ENCODE measurements at regions not wholly inside any gene's neighbourhood (a gene's known extent, or its start where the extent isn't known, plus 50 kb on each side); places are given as distances from the start of the nearest gene placed in this dataset.

- DNase-seq (ENCODE audit: low spot score), result no peak
Observed at GRCh38 chr18:51593931-51594330, 396.4 kb upstream of the MEX3C start.

DNA sequence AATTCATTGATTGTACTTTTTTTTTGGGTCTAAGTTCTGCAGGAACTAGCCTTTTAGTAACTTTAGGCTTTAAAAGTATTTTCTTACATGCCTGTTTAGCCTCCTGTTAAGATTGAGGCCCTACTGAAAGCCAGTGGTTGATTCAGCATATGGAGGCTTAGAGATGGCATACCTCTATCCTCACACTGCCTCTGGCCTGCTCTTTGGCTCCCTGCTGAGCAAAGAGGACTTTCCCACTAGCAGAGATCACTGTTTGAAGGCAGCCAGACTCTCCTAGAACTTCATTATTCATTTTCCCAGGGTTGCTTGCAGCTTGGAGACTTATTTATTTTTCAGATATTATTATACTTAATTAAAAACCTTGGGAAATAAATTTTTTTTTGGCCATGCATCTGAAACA, 405.6 kb upstream of the MEX3C start:
- no peak for DNase-seq (ENCODE audit: low spot score)

DNA sequence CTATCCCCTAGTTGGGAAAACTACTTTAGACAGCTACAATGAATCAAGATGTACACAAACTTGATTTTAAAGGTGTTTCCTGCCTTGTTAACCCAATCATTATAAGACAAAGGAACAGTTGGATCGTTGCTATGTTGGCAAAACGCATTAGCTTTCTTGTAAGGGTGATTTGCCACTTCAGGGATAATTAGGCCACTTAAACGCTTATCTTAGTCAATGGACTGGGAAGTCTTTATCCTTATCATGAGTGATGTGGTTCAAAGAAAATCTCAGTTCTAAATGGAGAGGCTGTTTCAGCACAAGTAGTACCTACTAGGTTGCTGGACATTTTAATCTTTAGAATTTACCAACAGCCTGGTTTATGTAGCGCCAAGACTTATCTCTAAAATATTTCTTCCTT, 406.1 kb upstream of the MEX3C start:
- DNase-seq (ENCODE audit: low spot score), result no peak

DNA sequence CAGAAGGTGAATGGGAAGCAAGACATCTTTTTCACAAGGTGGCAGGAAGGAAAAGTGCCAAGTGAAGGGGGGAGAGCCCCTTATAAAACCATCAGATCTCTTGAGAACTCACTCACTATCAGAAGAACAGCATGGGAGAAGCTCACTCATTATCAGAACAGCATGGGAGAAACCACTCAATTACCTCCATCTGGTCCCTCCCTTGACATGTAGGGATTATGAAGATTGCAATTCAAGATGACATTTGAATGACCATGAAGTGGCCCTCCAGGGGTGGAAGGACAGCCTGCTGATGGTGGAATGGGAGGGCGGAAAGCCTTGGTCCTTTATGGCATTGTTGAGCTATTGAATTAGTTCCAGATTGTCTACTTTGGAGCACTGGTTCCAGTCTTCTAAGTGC, 413.0 kb upstream of the MEX3C start:
- no peak for DNase-seq (ENCODE audit: low spot score)

DNA sequence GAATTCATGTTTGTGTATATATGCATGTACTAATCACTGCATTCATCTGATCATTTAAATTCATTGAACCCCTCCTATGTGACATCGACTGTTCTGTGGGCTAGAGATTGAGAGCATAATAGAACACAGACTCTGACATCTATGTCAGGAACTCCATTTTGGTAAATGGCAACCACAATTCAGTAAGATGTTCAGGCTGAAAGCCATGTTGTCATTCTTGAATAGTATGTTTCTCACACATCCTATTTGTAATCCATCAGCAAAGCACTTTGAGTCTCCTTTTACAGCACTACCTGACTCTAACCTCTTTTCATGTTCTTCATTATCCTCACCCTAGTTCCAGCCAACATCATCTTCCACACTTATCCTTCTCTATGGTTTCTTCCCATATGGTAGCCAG, 413.8 kb upstream of the MEX3C start:
- no peak for DNase-seq (ENCODE audit: low spot score)

- no peak for DNase-seq (ENCODE audit: low spot score)
Observed at GRCh38 chr18:51614033-51614432, 416.6 kb upstream of the MEX3C start.

DNA sequence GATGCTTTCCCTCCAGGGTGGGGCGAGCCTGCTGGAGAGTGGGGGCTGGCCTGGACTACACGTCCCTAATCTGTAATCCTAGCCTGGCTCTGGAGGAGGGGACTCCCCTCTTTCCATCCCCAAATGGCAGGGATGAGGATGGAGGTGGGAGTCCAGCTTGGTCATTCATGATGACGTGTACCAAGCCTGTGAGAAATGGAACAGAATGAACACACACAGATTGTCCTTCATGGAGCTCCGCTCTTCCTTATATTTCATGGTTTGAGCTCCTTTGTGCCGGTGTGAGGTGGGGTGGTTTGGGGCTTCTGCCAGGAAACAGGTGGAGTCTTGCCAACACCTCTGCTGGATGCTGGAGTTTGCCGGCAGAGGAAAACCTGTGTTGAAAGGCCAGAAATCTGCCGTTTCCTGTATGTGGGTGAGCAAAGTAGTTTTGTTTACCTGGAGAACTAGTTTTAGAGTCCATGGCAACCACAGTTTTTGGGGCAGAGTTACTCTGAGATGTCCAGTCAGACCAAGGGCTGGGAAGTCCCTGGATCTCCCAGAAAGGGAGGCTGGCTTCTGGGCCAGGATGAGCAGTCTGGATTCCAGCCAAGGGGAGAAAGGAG, 417.6 kb upstream of the MEX3C start:
- no peak for DNase-seq (ENCODE audit: low spot score)

DNA sequence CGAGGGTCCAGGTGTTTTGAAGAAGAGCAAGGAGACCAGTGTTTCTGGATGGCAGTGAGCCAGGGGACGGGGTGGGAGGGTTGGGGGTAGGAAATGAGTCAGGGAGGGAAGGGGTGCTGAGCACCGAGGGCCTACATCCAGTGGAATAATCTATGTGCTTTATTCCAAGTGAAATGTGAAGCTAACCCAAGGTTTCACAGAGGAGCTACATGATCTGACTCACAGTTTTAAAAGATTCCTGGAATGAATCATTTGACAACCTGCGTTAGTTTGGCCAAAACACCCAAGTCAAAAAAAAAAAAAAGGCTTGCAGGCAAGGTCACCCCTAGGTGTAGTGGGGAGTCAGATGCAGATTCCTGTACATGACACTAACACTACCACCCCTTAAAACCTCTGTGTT, 419.7 kb upstream of the MEX3C start:
- no peak for DNase-seq (ENCODE audit: low spot score)

- no peak for DNase-seq (ENCODE audit: low spot score)
Observed at GRCh38 chr18:51617572-51618260, 420.2 kb upstream of the MEX3C start.

DNA sequence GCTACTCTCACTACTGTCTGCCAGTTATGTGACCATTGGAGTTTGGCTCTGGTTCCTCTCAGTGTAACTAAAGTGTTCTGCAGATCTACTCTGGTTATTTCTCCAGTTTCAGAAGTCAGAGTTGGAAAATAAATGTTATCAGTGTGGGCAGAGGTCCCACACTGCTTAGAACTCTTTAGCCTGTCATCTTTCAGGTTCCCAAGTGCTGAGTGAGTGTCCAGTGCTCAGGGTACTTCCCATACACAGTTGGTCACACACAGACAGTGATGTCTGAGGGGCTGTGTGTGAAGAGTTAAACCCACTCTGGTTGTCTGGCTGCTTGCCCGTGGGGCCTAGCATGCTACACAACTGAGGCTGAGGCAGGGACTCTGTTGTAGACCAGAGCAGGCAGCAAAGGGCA, 421.8 kb upstream of the MEX3C start:
- DNase-seq (ENCODE audit: low spot score), result no peak

- DNase-seq (ENCODE audit: low spot score), result no peak
Observed at GRCh38 chr18:51621113-51621863, 423.8 kb upstream of the MEX3C start.

GRCh38 chr18:51621864-51622160, 424.3 kb upstream of the MEX3C start:
- DNase-seq (ENCODE audit: low spot score), result no peak

DNA sequence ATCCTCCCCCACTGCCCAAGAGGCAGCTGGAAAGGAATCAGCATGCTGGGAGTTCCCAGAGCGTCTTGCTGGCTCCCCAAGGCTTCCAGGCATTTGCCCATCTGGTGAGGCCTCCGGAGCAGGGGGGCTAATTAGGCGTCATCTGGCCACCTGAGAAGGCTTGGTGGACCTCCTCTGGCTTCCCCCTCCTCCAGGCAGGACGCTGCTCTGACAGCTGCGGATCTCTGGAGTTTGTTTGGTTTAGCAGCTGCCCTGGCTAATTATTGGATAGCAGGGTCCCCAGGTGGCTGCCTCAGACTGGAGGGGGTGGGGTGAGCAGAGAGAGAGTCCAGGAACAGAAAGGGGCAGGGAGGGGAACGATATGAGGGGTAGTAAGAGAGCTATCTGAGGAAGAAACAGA, 425.2 kb upstream of the MEX3C start:
- no peak for DNase-seq (ENCODE audit: low spot score)

- no peak for DNase-seq (ENCODE audit: low spot score)
Observed at GRCh38 chr18:51623653-51624052, 426.2 kb upstream of the MEX3C start.

- no peak for DNase-seq (ENCODE audit: low spot score)
Observed at GRCh38 chr18:51630706-51631105, 433.2 kb upstream of the MEX3C start.

DNA sequence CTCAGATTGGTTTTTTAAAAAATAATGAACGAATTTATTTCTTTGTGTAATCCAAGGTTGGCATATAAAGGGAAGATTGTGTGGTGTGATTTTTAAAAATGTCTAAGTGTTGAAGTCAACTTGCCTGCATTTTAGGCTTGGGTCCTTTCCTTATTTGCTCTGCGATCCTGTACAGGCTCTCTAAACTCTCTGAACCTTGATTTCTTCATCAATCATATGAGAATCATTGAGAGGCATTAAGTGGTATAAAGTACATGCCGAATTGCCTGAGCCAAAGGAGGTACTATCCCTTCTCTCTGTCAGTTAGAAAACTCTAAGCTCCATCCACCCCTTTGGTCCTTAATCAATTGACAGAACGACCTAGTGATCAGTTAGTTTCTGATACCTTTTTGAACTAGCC, 440.4 kb upstream of the MEX3C start:
- DNase-seq (ENCODE audit: low spot score), result no peak

DNA sequence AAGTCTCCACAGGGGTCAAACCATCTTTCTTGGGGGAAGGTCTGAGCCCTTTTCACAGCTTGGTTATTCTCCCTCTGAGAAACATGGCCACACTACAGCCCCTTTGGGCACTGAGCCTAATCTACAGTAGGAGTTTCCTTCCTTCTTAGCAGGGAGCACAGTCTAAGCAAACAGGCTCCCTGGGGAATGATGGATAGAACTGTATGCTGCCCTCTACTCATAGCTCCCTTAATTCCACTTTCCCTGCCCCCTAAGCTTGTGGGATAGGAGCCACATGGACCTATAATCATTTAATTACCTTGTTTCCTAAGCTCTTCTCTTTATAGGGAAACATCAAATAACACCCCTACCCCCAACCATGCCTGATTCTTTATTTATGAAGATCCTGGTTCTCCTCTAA, 442.1 kb upstream of the MEX3C start:
- DNase-seq (ENCODE audit: low spot score), result no peak

- DNase-seq (ENCODE audit: low spot score), result no peak
Observed at GRCh38 chr18:51643483-51643882, 446.0 kb upstream of the MEX3C start.

DNA sequence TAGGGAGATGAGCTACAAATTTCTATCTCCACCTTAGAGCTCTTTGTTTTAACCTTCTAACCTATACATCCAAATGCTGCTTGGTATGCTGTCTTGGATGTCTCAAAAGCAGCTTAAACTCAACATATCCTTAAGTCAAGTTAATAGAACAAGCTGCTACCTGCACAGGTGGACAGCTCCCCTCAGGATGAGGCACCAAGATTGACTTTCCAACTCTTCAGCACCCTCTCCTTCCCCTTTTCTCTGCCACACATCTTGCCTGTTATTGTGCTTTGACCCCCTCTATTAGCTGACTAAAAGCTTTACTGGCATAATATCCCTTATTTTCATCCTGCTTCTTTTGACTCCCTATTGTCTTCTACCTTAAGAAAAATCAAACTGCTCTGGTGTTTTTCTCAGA, 448.1 kb upstream of the MEX3C start:
- no peak for DNase-seq (ENCODE audit: low spot score)

GRCh38 chr18:51647346-51647745, 449.9 kb upstream of the MEX3C start:
- DNase-seq (ENCODE audit: low spot score), result no peak

DNA sequence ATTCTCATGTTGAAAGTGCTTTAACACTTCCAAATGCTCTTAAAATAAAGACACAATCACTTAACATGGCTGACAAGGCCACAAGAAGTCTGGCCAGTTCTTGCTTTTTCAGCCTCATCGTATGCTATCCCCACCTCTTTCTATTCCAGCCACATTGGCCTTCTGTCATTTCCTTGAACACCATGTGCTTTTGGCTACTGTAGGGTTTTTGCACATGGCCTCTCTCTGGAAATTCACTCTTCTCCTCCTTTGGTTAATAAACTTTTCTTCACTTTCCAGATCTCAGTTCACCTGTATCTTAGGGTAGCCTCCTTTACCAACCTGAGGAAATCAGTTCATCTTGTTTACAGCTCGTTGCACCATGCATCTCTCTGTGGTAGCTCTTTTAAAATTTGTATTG, 450.5 kb upstream of the MEX3C start:
- no peak for DNase-seq (ENCODE audit: low spot score)

GRCh38 chr18:51649796-51650195, 452.3 kb upstream of the MEX3C start:
- no peak for DNase-seq (ENCODE audit: low spot score)

DNA sequence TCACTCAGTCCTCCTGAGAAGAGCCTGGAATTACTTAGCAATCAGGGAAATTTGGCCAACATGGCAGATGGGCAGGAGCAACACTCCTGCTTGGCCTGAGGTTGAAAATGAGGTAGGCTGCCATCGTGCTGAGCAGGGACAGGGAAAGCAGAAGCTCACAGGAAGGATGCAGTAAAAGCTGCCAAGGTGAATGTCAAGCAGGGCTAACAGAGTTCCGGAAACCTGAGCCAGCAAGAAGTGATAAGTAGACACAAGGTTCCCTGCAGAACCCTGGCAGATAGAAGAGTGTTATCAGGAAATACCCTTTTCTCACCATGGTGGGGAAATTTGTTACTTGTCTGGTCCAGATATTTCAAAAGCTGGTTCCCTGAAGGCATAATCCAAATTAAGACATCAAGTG, 454.3 kb upstream of the MEX3C start:
- no peak for DNase-seq (ENCODE audit: low spot score)

Data from HuH-7.5 (cell line).